K562 (cell line): ENCODE measurements at regions not wholly inside any gene's neighbourhood (a gene's known extent, or its start where the extent isn't known, plus 50 kb on each side); places are given as distances from the start of the nearest gene placed in this dataset.

ENCODE experiments used
- ATAC-seq: fragments of 200-7000 bp; cut with Tn5 transposase; 3 replicates; pipeline ENCODE4 v1.9.1; 2020; ENCODE audit warnings: moderate library complexity
- BruUV-seq: library from RNA; stranded (reverse); fragments of 400-500 nt; replicated peaks from 2 replicates; lab custom pipeline; 2021; lab: Mats Ljungman, UMichigan
- CTCF ChIA-PET: fragments of 300-600 bp; formaldehyde crosslinking; extraction: SDS; loops from one replicate; lab custom pipeline; 2021; ENCODE audit warnings: low intra/inter-chr PET ratio; lab: Yijun Ruan, JAX
- POLR2A ChIA-PET: fragments of 300-600, 350-650 bp; sonication (Branson Sonifier 250); formaldehyde crosslinking; extraction: SDS; loops from one replicate; lab custom pipeline; 2021; ENCODE audit warnings: antibody characterized with exemption, inconsistent platforms; lab: Yijun Ruan, JAX
- DNase-seq, 4 experiments: peaks; one replicate each; pipeline versions ENCODE4 v3.0.0 to v3.0.0-alpha.2; 2011 to 2018; ENCODE audit warnings: low spot score in 3 of 4, mixed read lengths in 3 of 4; ENCODE audit errors: extremely low read depth in 1 of 4
- FAIRE-seq: peaks from 2 replicates; lab custom pipeline; 2011; peaks lifted over from hg19 to GRCh38; lab: Jason Lieb, UNC
- H2AFZ ChIP-seq: 2 replicates; pipeline ENCODE4 v1.6.0; 2011; ENCODE audit warnings: low read depth, low read length, control low read depth, inconsistent platforms
- H3K27ac ChIP-seq: fragments of 200-600 bp; 3 replicates; pipeline ENCODE4 v1.8.0; 2011; ENCODE audit warnings: low read depth, mild to moderate bottlenecking, control low read depth, inconsistent platforms, low read length, moderate library complexity, mixed read lengths; ENCODE audit errors: extremely low read depth
- H3K27me3 ChIP-seq, 2 experiments: fragments of 300-600 bp in 1 of 2; 2 replicates in 1 of 2; 3 replicates in 1 of 2; pipeline versions ENCODE4 v1.6.0 to v1.8.0; 2011; ENCODE audit warnings: inconsistent platforms in 2 of 2, low read length in 2 of 2, mild to moderate bottlenecking in 1 of 2, mixed read lengths in 1 of 2, moderate library complexity in 1 of 2; ENCODE audit not compliant: control insufficient read depth in 2 of 2, insufficient read depth in 2 of 2
- H3K36me3 ChIP-seq: fragments of 300-600 bp; 3 replicates; pipeline ENCODE4 v1.8.0; 2011; ENCODE audit warnings: mild to moderate bottlenecking, low read length, inconsistent platforms; ENCODE audit not compliant: control insufficient read depth, insufficient read depth
- H3K4me1 ChIP-seq, 2 experiments: fragments of 200-600 bp in 1 of 2; replicated peaks in 1 of 2; 2 replicates in 1 of 2; 3 replicates in 1 of 2; pipeline versions ENCODE4 v1.5.1 to v1.8.0; 2011; ENCODE audit warnings: inconsistent platforms in 2 of 2, low read length in 2 of 2, mild to moderate bottlenecking in 1 of 2, mixed read lengths in 1 of 2, moderate library complexity in 1 of 2; ENCODE audit not compliant: control insufficient read depth in 2 of 2, insufficient read depth in 2 of 2
- H3K4me2 ChIP-seq: 2 replicates; pipeline ENCODE4 v1.6.1; 2011; ENCODE audit warnings: low read length, control low read depth, inconsistent platforms, mixed read lengths; ENCODE audit not compliant: insufficient read depth
- H3K4me3 ChIP-seq: fragments of 200-600 bp; sonication (generic), shearing (Covaris generic); 2 replicates; pipeline ENCODE4 v1.5.1; 2016; ENCODE audit warnings: control low read depth, inconsistent platforms
- H3K79me2 ChIP-seq: fragments of 200-600 bp; 3 replicates; pipeline ENCODE4 v1.8.0; 2011; ENCODE audit warnings: low read length, inconsistent platforms; ENCODE audit not compliant: control insufficient read depth, insufficient read depth
- H3K9ac ChIP-seq, 2 experiments: 2 replicates each; pipeline versions ENCODE4 v1.6.0 to v1.6.1; 2011; ENCODE audit warnings: low read depth in 2 of 2, low read length in 2 of 2, control low read depth in 1 of 2, inconsistent platforms in 1 of 2, mild to moderate bottlenecking in 1 of 2, mixed read lengths in 1 of 2; ENCODE audit not compliant: insufficient read depth in 1 of 2
- H3K9me1 ChIP-seq: one replicate; pipeline ENCODE4 v1.6.0; 2011; ENCODE audit warnings: inconsistent platforms, mild to moderate bottlenecking, low read length, moderate library complexity; ENCODE audit not compliant: control insufficient read depth, insufficient read depth
- H3K9me3 ChIP-seq: replicated peaks from 2 replicates; pipeline ENCODE4 v1.5.1; 2011; ENCODE audit warnings: low read depth, low read length, inconsistent platforms; ENCODE audit not compliant: control insufficient read depth, insufficient read depth
- H4K20me1 ChIP-seq: replicated peaks from 2 replicates; pipeline ENCODE4 v1.6.1; 2011; ENCODE audit warnings: low read length, inconsistent platforms, mixed read lengths; ENCODE audit not compliant: control insufficient read depth, insufficient read depth
- CBX5 ChIP-seq: IDR thresholded peaks from 2 replicates; pipeline ENCODE4 v1.6.1; 2014; ENCODE audit warnings: low read depth, borderline replicate concordance
- CBX8 ChIP-seq: fragments of 200-600 bp; sonication (generic); IDR thresholded peaks from 2 replicates; pipeline ENCODE4 v1.6.1; 2012; ENCODE audit warnings: borderline replicate concordance, mixed run types, low read depth, mild to moderate bottlenecking, moderate library complexity, mixed read lengths, low read length, control low read depth, inconsistent platforms; ENCODE audit not compliant: poor library complexity, severe bottlenecking; ENCODE audit errors: extremely low read depth
- CHCHD3 ChIP-seq: fragments of 250-450 bp; sonication (Bioruptor Pico); IDR thresholded peaks from 2 replicates; pipeline ENCODE4 v2.1.2; 2022; ENCODE audit warnings: mild to moderate bottlenecking
- DACH1 ChIP-seq: fragments of 450-650 bp; IDR thresholded peaks from 2 replicates; pipeline ENCODE4 v1.6.1; 2018; ENCODE audit not compliant: partially characterized antibody
- E2F3 ChIP-seq: fragments of 250-450 bp; sonication (Bioruptor Pico); IDR thresholded peaks from 2 replicates; pipeline ENCODE4 v1.4.0; 2020; ENCODE audit warnings: mild to moderate bottlenecking
- ETS2 ChIP-seq: IDR thresholded peaks from 2 replicates; pipeline ENCODE4 v1.6.1; 2016; ENCODE audit warnings: borderline replicate concordance, missing genetic modification characterization, mild to moderate bottlenecking, moderate library complexity, missing compliant biosample characterization; ENCODE audit not compliant: poor library complexity, severe bottlenecking
- FOS ChIP-seq: IDR thresholded peaks from 3 replicates; pipeline ENCODE4 v1.6.1; 2011; ENCODE audit not compliant: insufficient read length; ENCODE audit errors: extremely low read depth
- HIVEP1 ChIP-seq: fragments of 250-450 bp; sonication (Bioruptor Pico); IDR thresholded peaks from 2 replicates; pipeline ENCODE4 v1.4.0; 2020; ENCODE audit warnings: mild to moderate bottlenecking
- IFI16 ChIP-seq: fragments of 250-450 bp; sonication (Bioruptor Pico); IDR thresholded peaks from 2 replicates; pipeline ENCODE4 v2.1.2; 2022; ENCODE audit warnings: mild to moderate bottlenecking, inconsistent platforms
- KLF1 ChIP-seq: fragments of 450-650 bp; IDR thresholded peaks from 2 replicates; pipeline ENCODE4 v1.6.1; 2016; ENCODE audit warnings: missing genetic modification characterization, missing compliant biosample characterization
- NFE2L1 ChIP-seq: fragments of 450-650 bp; IDR thresholded peaks from 2 replicates; pipeline ENCODE4 v1.6.1; 2016; ENCODE audit warnings: missing genetic modification characterization, low read depth, mild to moderate bottlenecking, missing compliant biosample characterization, moderate library complexity, borderline replicate concordance
- NFIX ChIP-seq: fragments of 250-450 bp; sonication (Bioruptor Pico); IDR thresholded peaks from 2 replicates; pipeline ENCODE4 v1.4.0; 2020; ENCODE audit warnings: low read depth, mild to moderate bottlenecking, moderate library complexity
- PCBP2 ChIP-seq: fragments of 200-400 bp; formaldehyde crosslinking; IDR thresholded peaks from 2 replicates; pipeline ENCODE4 v1.6.1; 2018; ENCODE audit warnings: low read length, low read depth, mild to moderate bottlenecking, moderate library complexity; ENCODE audit not compliant: poor library complexity, severe bottlenecking
- POLR2G ChIP-seq: fragments of 200-400 bp; formaldehyde crosslinking; IDR thresholded peaks from 2 replicates; pipeline ENCODE4 v1.6.1; 2017; ENCODE audit warnings: low read depth, mild to moderate bottlenecking, antibody characterized with exemption, low read length, moderate library complexity
- RFX1 ChIP-seq: fragments of 450-650 bp; IDR thresholded peaks from 2 replicates; pipeline ENCODE4 v1.6.1; 2016; ENCODE audit warnings: mild to moderate bottlenecking, moderate library complexity
- SMAD1 ChIP-seq: fragments of 150-350 bp; IDR thresholded peaks from 2 replicates; pipeline ENCODE4 v1.6.1; 2014; ENCODE audit warnings: low read length, low read depth; ENCODE audit not compliant: partially characterized antibody
- TOE1 ChIP-seq, 2 experiments: fragments of 450-650 bp in 1 of 2; sonication (generic) in 1 of 2; formaldehyde crosslinking in 1 of 2; IDR thresholded peaks; 2 replicates each; pipeline versions ENCODE4 v1.7.1 to v1.8.0; 2016 to 2022; ENCODE audit warnings: borderline replicate concordance in 2 of 2, mild to moderate bottlenecking in 2 of 2, antibody characterized with exemption in 1 of 2, inconsistent platforms in 1 of 2, low read depth in 1 of 2, missing genetic modification reagents in 1 of 2, moderate library complexity in 1 of 2
- YBX1 ChIP-seq: fragments of 450-650 bp; IDR thresholded peaks from 2 replicates; pipeline ENCODE4 v1.7.1; 2016; ENCODE audit warnings: mild to moderate bottlenecking
- ZNF124 ChIP-seq: sonication (generic); formaldehyde crosslinking; IDR thresholded peaks from 2 replicates; pipeline ENCODE4 v1.8.1; 2022; ENCODE audit warnings: missing genetic modification reagents
- ZNF197 ChIP-seq: fragments of 200-800 bp; sonication (Bioruptor generic); IDR thresholded peaks from 2 replicates; pipeline ENCODE4 v1.6.1; 2016; ENCODE audit warnings: low read depth, missing genetic modification characterization, missing compliant biosample characterization
- ZNF24 ChIP-seq: fragments of 450-650 bp; IDR thresholded peaks from 2 replicates; pipeline ENCODE4 v1.6.1; 2016
- ZNF644 ChIP-seq: fragments of 200-800 bp; sonication (Bioruptor generic); IDR thresholded peaks from 2 replicates; pipeline ENCODE4 v1.6.1; 2016; ENCODE audit warnings: low read depth, missing genetic modification characterization, missing compliant biosample characterization
- ZNF668 ChIP-seq: fragments of 250-450 bp; sonication (Bioruptor Pico); IDR thresholded peaks from 2 replicates; pipeline ENCODE4 v1.8.0; 2022; ENCODE audit warnings: mild to moderate bottlenecking, inconsistent platforms
- ZNF77 ChIP-seq: fragments of 250-450 bp; sonication (Bioruptor Pico); IDR thresholded peaks from 2 replicates; pipeline ENCODE4 v1.5.0; 2020
- WGBS: fragments of 100-300 bp; shearing (Covaris generic); methylation state at CpG from one replicate; pipeline ENCODE4 v1.1.6; 2016; ENCODE audit warnings: low coverage, mixed read lengths; ENCODE audit not compliant: insufficient coverage; ENCODE audit errors: missing lambda C conversion rate; 5-methylcytosine and 5-hydroxymethylcytosine counted together
- in situ Hi-C: fragments of 300-500 bp; cut with MboI; formaldehyde crosslinking; loops from 4 replicates; pipeline ENCODE4 v1.15.0; 2018; ENCODE audit warnings: inconsistent platforms, mixed read lengths
- intact Hi-C: fragments of 100-400 bp; cut with micrococcal nuclease; formaldehyde crosslinking; loops from 2 replicates; pipeline ENCODE4 v1.14.2; 2022

GRCh38 chr10:121405549-121405948 lies 192.7 kb downstream of the FGFR2 start (continued):
- TF ChIP-seq PCBP2, result no peak
- no peak for TF ChIP-seq KLF1 (tag)
- TF ChIP-seq CHCHD3 (CRISPR knock-in tag), result no peak
- no peak for TF ChIP-seq NFIX (CRISPR knock-in tag)
- TF ChIP-seq NFE2L1 (tag), result no peak
- TF ChIP-seq ZNF197 (CRISPR knock-in tag), result no peak
- TF ChIP-seq, all 486 proteins: peak for 0

- H3K79me2 ChIP-seq, result no peaks in the 10 kb centered on the region
- H3K27ac ChIP-seq, result no peak overlapping the region
- in situ Hi-C loops (no loop called here), intact Hi-C loops (no loop called here)
- no peaks in the 10 kb centered on the region for H3K36me3 ChIP-seq
- H3K9me1 ChIP-seq, result no peaks in the 10 kb centered on the region
- H3K4me2 ChIP-seq, result no peak overlapping the region
- ATAC-seq (no peak), DNase-seq (no peak), FAIRE-seq (no peak)
- 0% methylated on average over 4 of the region's 5 CpGs for WGBS
- no peaks in the 10 kb centered on the region for H3K9me3 ChIP-seq
- no TSS peak for BruUV-seq
- no peaks in the 10 kb centered on the region for H3K27me3 ChIP-seq
- no peaks in the 10 kb centered on the region for H3K4me1 ChIP-seq
- POLR2A ChIA-PET, result no interaction called here
- H3K4me3 ChIP-seq, result no peak overlapping the region
- H2AFZ ChIP-seq, result no peak overlapping the region
- H3K9ac ChIP-seq, result no peak overlapping the region
- CTCF ChIA-PET, result no interaction called here
- H4K20me1 ChIP-seq, result no peaks in the 10 kb centered on the region
- no peak for TF ChIP-seq YBX1
- TF ChIP-seq CBX5, result no peak
- TF ChIP-seq POLR2G, result no peak
- TF ChIP-seq DACH1, result no peak
- TF ChIP-seq ZNF124 (CRISPR knock-in tag), result no peak
- no peak for TF ChIP-seq ZNF668 (CRISPR knock-in tag)
- TF ChIP-seq ZNF24, result no peak
- TF ChIP-seq TOE1 (IDR thresholded peaks at IDR 0.05; ENCODE audit: borderline replicate concordance), result no peak
- TF ChIP-seq TOE1 (CRISPR knock-in tag; IDR thresholded peaks at IDR 0.05; ENCODE audit: borderline replicate concordance, low read depth), result no peak
- TF ChIP-seq FOS, result no peak
- no peak for TF ChIP-seq ZNF77 (CRISPR knock-in tag)
- no peak for TF ChIP-seq SMAD1
- TF ChIP-seq E2F3 (CRISPR knock-in tag), result no peak
- TF ChIP-seq ZNF644 (tag), result no peak
- no peak for TF ChIP-seq IFI16 (CRISPR knock-in tag)
- no peak for TF ChIP-seq HIVEP1 (CRISPR knock-in tag)
- no peak for TF ChIP-seq CBX8
- TF ChIP-seq ETS2, result no peak
- TF ChIP-seq RFX1, result no peak
Measured at GRCh38 chr10:121405953-121406352, 192.3 kb downstream of the FGFR2 start.
